ENCODE measurements at regions not wholly inside any gene's neighbourhood (a gene's known extent, or its start where the extent isn't known, plus 50 kb on each side); places are given as distances from the start of the nearest gene placed in this dataset.
"Not testable (repeated sequence)": the region's sequence is repeated elsewhere in the genome, so short reads cannot be mapped to it uniquely, and the experiment has no call there.

- CTCF ChIA-PET; H3K9ac ChIP-seq (replicated peaks; ENCODE audit: extremely low read depth, insufficient read depth, low read length); dilution Hi-C loops (cut with MboI; ENCODE audit: extremely low pct_ligation_motif_present, low sequenced_read_pairs); H3K4me1 ChIP-seq (ENCODE audit: control insufficient read depth, extremely low read depth, insufficient read depth, low read length); FAIRE-seq; DNase-seq (ENCODE audit: low read depth, low spot score); H3K4me3 ChIP-seq (replicated peaks in 1 of 3; ENCODE audit: insufficient read depth in 1 of 3, low read depth in 1 of 3, low read length in 3 of 3); POLR2A ChIA-PET; H3K9me1 ChIP-seq (replicated peaks; ENCODE audit: control insufficient read depth, extremely low read depth, insufficient read depth, low read length); BruUV-seq (replicated peaks); H3K9me3 ChIP-seq (replicated peaks; ENCODE audit: control insufficient read depth, insufficient read depth, low read length); H2AFZ ChIP-seq (ENCODE audit: low read depth, low read length); H4K20me1 ChIP-seq (replicated peaks; ENCODE audit: control insufficient read depth, extremely low read depth, insufficient read depth, low read length); H3K36me3 ChIP-seq (ENCODE audit: control insufficient read depth in 2 of 2, extremely low read depth in 1 of 2, insufficient read depth in 2 of 2, low read length in 2 of 2); intact Hi-C loops (cut with micrococcal nuclease); H3K27ac ChIP-seq (ENCODE audit: insufficient read depth, low read depth, low read length); H3K27me3 ChIP-seq (ENCODE audit: control insufficient read depth in 2 of 2, insufficient read depth in 2 of 2, low read length in 2 of 2); H3K4me2 ChIP-seq (ENCODE audit: insufficient read depth, low read length); H3K79me2 ChIP-seq (ENCODE audit: control insufficient read depth, insufficient read depth, low read length): not testable (repeated sequence)
These were observed 101.0 kb downstream of the SMC2 start for GRCh38 chr9:104195142-104195541.

GRCh38 chr9:104200456-104200994 lies 106.4 kb downstream of the SMC2 start:
- Histone ChIP-seq H4K20me1 (replicated peaks; ENCODE audit: control insufficient read depth, extremely low read depth, insufficient read depth, low read length) (no peaks in the 10 kb centered on the region), H3K4me2 (ENCODE audit: insufficient read depth, low read length) (no peak overlapping the region), H3K79me2 (ENCODE audit: control insufficient read depth, insufficient read depth, low read length) (no peaks in the 10 kb centered on the region), H3K9ac (replicated peaks; ENCODE audit: extremely low read depth, insufficient read depth, low read length) (no peak overlapping the region), H3K9me1 (replicated peaks; ENCODE audit: control insufficient read depth, extremely low read depth, insufficient read depth, low read length) (no peaks in the 10 kb centered on the region), H2AFZ (ENCODE audit: low read depth, low read length) (no peak overlapping the region), H3K27me3 (ENCODE audit: control insufficient read depth in 2 of 2, insufficient read depth in 2 of 2, low read length in 2 of 2) (no peaks in the 10 kb centered on the region), H3K4me3 (replicated peaks in 1 of 3; ENCODE audit: insufficient read depth in 1 of 3, low read depth in 1 of 3, low read length in 3 of 3) (no peak overlapping the region), H3K36me3 (ENCODE audit: control insufficient read depth in 2 of 2, extremely low read depth in 1 of 2, insufficient read depth in 2 of 2, low read length in 2 of 2) (no peaks in the 10 kb centered on the region), H3K9me3 (replicated peaks; ENCODE audit: control insufficient read depth, insufficient read depth, low read length) (no peaks in the 10 kb centered on the region), H3K4me1 (ENCODE audit: control insufficient read depth, extremely low read depth, insufficient read depth, low read length) (no peaks in the 10 kb centered on the region), H3K27ac (ENCODE audit: insufficient read depth, low read depth, low read length) (no peak overlapping the region)
- dilution Hi-C loops (cut with MboI; ENCODE audit: extremely low pct_ligation_motif_present, low sequenced_read_pairs) (no loop called here), intact Hi-C loops (cut with micrococcal nuclease) (no loop called here)
- DNase-seq (ENCODE audit: low read depth, low spot score), result no peak
- no peak for TF ChIP-seq FOS (IDR thresholded peaks at IDR 0.05; ENCODE audit: borderline replicate concordance, insufficient read depth, low read length)
- no peak for TF ChIP-seq EZH2 (IDR thresholded peaks at IDR 0.05; ENCODE audit: borderline replicate concordance, low read depth, low read length, severe bottlenecking)
- TF ChIP-seq POLR2AphosphoS5 (IDR thresholded peaks at IDR 0.05; ENCODE audit: insufficient read depth, low read depth, low read length), result no peak
- TF ChIP-seq MYC (IDR thresholded peaks at IDR 0.05; ENCODE audit: low read depth, low read length), result no peak
- TF ChIP-seq MAX (IDR thresholded peaks at IDR 0.05; ENCODE audit: insufficient read depth, insufficient read length), result no peak
- TF ChIP-seq JUN (IDR thresholded peaks at IDR 0.05; ENCODE audit: borderline replicate concordance, insufficient read depth, insufficient read length, low read depth), result no peak
- no peak for TF ChIP-seq CTCF (IDR thresholded peaks at IDR 0.05; ENCODE audit: extremely low read depth in 1 of 2, insufficient read depth in 1 of 2, low read depth in 1 of 2, low read length in 2 of 2)
- no peak for TF ChIP-seq GATA2 (IDR thresholded peaks at IDR 0.05; ENCODE audit: insufficient read depth, insufficient read length, low read depth, low read length)
- TF ChIP-seq POLR2A (IDR thresholded peaks at IDR 0.05; ENCODE audit: low read depth, low read length), result no peak
- ChIA-PET CTCF (no interaction called here), POLR2A (no interaction called here)
- no TSS peak for BruUV-seq (replicated peaks)
- no peak for FAIRE-seq

All from endothelial cell of umbilical vein (primary cell).